ENCODE measurements at regions not wholly inside any gene's neighbourhood (a gene's known extent, or its start where the extent isn't known, plus 50 kb on each side); places are given as distances from the start of the nearest gene placed in this dataset.

GRCh38 chr2:10964052-10964790 is 52.5 kb downstream of the KCNF1 start:
- no peaks in the 10 kb centered on the region for H3K9me3 Mint-ChIP-seq

GRCh38 chr2:10965241-10965843 is 53.6 kb downstream of the KCNF1 start:
- no peak overlapping the region for H3K4me3 Mint-ChIP-seq
- peaks cover 57% of the 10 kb centered on the region for H3K27me3 Mint-ChIP-seq
- no peaks in the 10 kb centered on the region for H3K36me3 ChIP-seq (ENCODE audit: insufficient read depth, low read length)
- H3K27ac Mint-ChIP-seq = no peak overlapping the region
- H3K4me3 ChIP-seq (ENCODE audit: low read length) = no peak overlapping the region
- POLR2A ChIA-PET = no interaction called here
- CTCF ChIA-PET = no interaction called here
- TF ChIP-seq, protein P1, sequence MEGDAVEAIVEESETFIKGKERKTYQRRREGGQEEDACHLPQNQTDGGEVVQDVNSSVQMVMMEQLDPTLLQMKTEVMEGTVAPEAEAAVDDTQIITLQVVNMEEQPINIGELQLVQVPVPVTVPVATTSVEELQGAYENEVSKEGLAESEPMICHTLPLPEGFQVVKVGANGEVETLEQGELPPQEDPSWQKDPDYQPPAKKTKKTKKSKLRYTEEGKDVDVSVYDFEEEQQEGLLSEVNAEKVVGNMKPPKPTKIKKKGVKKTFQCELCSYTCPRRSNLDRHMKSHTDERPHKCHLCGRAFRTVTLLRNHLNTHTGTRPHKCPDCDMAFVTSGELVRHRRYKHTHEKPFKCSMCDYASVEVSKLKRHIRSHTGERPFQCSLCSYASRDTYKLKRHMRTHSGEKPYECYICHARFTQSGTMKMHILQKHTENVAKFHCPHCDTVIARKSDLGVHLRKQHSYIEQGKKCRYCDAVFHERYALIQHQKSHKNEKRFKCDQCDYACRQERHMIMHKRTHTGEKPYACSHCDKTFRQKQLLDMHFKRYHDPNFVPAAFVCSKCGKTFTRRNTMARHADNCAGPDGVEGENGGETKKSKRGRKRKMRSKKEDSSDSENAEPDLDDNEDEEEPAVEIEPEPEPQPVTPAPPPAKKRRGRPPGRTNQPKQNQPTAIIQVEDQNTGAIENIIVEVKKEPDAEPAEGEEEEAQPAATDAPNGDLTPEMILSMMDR (IDR thresholded peaks at IDR 0.05) = no peak
- ATAC-seq (ENCODE audit: poor library complexity) = no peak
- H3K27ac ChIP-seq (ENCODE audit: low read depth in 1 of 2, low read length in 2 of 2) = no peak overlapping the region
- no peaks in the 10 kb centered on the region for H3K36me3 Mint-ChIP-seq (ENCODE audit: low read depth)
- no peak for DNase-seq
- H3K4me1 ChIP-seq (ENCODE audit: insufficient read depth, low read length) = no peaks in the 10 kb centered on the region
- no peaks in the 10 kb centered on the region for H3K4me1 Mint-ChIP-seq (ENCODE audit: low read depth)
- no peaks in the 10 kb centered on the region for H3K9me3 Mint-ChIP-seq
- H3K9me3 ChIP-seq (ENCODE audit: control insufficient read depth in 1 of 2, insufficient read depth in 1 of 2, low read length in 2 of 2) = no peaks in the 10 kb centered on the region
- peaks cover 9 to 11% of the 10 kb centered on the region in 2 experiments for H3K27me3 ChIP-seq (ENCODE audit: control insufficient read depth in 1 of 2, insufficient read depth in 2 of 2, low read length in 2 of 2)
- intact Hi-C loops (cut with DNase I, micrococcal nuclease) = no loop called here

More at GRCh38 chr2:10964052-10964790, 52.5 kb downstream of the KCNF1 start:
- Histone ChIP-seq H3K9me3 (ENCODE audit: control insufficient read depth in 1 of 2, insufficient read depth in 1 of 2, low read length in 2 of 2) (no peaks in the 10 kb centered on the region), H3K36me3 (ENCODE audit: insufficient read depth, low read length) (no peaks in the 10 kb centered on the region), H3K4me3 (ENCODE audit: low read length) (no peak overlapping the region), H3K4me1 (ENCODE audit: insufficient read depth, low read length) (no peaks in the 10 kb centered on the region), H3K27me3 (ENCODE audit: control insufficient read depth in 1 of 2, insufficient read depth in 2 of 2, low read length in 2 of 2) (peaks cover 7 to 10% of the 10 kb centered on the region in 2 experiments), H3K27ac (ENCODE audit: low read depth in 1 of 2, low read length in 2 of 2) (no peak overlapping the region)
- ChIA-PET POLR2A (no interaction called here), CTCF (no interaction called here)
- Mint-ChIP-seq H3K4me3 (no peak overlapping the region), H3K36me3 (ENCODE audit: low read depth) (no peaks in the 10 kb centered on the region), H3K4me1 (ENCODE audit: low read depth) (no peaks in the 10 kb centered on the region), H3K27me3 (peaks cover 56% of the 10 kb centered on the region), H3K27ac (no peak overlapping the region)
- DNase-seq = no peak
- TF ChIP-seq, protein P1 (IDR thresholded peaks at IDR 0.05) = no peak
- no peak for ATAC-seq (ENCODE audit: poor library complexity)
- intact Hi-C loops (cut with DNase I, micrococcal nuclease) = no loop called here

DNA sequence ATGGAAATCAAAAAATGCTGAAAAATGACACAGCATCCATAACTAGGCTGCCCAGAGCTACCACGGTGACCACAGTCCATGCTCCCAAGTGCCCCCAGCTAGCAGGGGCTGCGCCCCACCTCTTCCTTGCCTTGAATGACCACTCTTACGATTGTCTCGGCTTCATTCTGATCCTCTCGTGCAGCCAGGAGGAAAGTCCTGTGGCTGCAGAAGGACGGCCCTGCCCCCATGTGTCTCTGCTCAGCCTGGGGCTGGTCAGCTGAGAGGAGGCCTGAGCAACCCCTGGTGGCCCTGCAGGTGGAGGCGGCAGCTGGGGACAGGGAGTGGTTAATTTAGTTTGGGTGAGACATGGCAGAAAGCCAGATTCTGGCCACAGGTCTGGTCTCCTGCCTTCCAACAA is 54.3 kb downstream of the KCNF1 start:
- ChIA-PET CTCF (no interaction called here), POLR2A (no interaction called here)
- Mint-ChIP-seq H3K4me3 (no peak overlapping the region), H3K4me1 (ENCODE audit: low read depth) (no peaks in the 10 kb centered on the region), H3K36me3 (ENCODE audit: low read depth) (no peaks in the 10 kb centered on the region), H3K9me3 (no peaks in the 10 kb centered on the region), H3K27me3 (peaks cover 64% of the 10 kb centered on the region), H3K27ac (no peak overlapping the region)
- intact Hi-C loops (cut with DNase I, micrococcal nuclease) = no loop called here
- no peaks in the 10 kb centered on the region for H3K4me1 ChIP-seq (ENCODE audit: insufficient read depth, low read length)
- H3K36me3 ChIP-seq (ENCODE audit: insufficient read depth, low read length) = no peaks in the 10 kb centered on the region
- TF ChIP-seq, protein P1 (IDR thresholded peaks at IDR 0.05) = no peak
- DNase-seq (no peak), ATAC-seq (ENCODE audit: poor library complexity) (no peak)
- no peak overlapping the region for H3K27ac ChIP-seq (ENCODE audit: low read depth in 1 of 2, low read length in 2 of 2)
- peaks cover 7 to 11% of the 10 kb centered on the region in 2 experiments for H3K27me3 ChIP-seq (ENCODE audit: control insufficient read depth in 1 of 2, insufficient read depth in 2 of 2, low read length in 2 of 2)
- no peak overlapping the region for H3K4me3 ChIP-seq (ENCODE audit: low read length)
- H3K9me3 ChIP-seq (ENCODE audit: control insufficient read depth in 1 of 2, insufficient read depth in 1 of 2, low read length in 2 of 2) = no peaks in the 10 kb centered on the region
